ENCODE measurements at regions not wholly inside any gene's neighbourhood (a gene's known extent, or its start where the extent isn't known, plus 50 kb on each side); places are given as distances from the start of the nearest gene placed in this dataset.

DNA sequence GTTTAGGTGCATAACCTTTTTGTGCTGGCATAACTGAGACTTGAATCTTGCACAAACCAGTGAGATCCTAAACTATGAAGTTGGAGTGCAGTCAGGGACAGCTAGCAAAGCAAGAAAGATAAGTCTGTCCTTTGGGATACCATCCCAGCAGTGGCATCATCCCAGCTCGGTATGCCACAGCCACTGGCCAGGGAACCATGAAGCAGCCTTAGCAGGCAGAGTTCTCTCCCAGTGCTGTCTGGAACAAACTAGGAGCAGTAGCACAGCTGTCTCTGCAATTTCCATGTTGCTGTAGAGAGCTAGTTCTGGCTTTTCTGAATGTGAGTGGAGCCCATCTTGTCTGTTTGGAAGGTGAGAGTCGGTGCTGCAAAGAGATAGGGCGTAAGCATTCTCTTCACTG, 130.3 kb downstream of the DTWD1 start:
- DNase-seq = no peak

DNA sequence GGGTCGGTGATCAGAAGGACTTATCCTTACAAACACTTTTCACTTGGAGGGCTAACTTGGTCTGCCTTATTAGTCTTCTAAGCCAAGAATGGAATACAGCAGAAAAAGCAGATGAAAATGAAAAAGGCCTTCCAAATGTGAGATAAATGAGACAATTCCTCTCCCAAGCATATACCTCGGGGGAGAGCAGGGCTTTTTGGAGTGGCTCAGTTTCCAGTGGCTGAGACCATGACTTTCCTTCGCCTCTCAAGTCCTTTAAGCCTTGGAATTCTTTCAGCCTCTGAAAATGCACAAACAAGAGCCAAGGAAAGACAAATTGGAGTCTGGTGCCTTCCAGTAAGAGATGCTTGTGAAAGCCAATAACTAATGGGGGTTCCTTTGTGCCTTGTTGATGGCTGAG, 130.9 kb downstream of the DTWD1 start:
- DNase-seq = no peak

DNA sequence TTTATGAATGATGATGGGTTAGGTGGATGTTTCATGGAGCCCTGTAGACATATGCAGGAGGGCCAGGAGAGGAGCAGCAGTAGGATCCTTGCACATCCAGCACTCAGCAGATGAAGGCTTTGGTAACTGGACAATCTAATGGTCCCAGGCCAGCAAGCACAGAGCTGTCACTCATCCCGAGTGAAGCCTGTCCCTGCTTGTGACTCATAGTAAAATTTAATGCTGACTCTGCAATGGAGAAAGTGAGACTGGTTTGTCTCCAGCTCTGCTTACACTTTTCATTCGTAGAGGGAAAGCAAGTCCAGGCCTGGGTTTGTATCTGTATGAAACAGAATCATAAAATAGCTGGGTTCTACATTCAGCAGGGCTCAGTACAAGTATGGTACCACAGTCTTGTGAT, 131.7 kb downstream of the DTWD1 start:
- no peak for DNase-seq

DNA sequence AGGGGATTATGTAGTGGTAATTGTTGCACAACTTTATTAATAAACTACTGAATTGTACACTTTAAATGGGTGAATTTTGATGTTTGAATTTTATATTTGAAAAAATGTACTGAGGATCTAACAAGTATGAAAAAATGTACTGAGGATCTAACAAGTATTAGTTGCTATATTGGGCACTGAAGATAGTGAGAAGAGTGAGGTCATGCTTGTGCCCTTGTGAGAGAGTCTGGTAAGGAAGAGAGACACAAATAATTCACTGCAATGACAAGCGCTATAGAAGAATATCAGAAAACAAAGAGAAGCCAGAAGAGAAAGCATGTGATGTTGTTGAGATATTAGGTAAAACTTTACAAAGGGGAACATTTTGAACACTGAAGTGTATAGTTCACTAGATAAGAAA, 137.6 kb downstream of the DTWD1 start:
- DNase-seq = no peak

GRCh38 chr15:49758856-49759255, 138.0 kb downstream of the DTWD1 start:
- no peak for DNase-seq

DNA sequence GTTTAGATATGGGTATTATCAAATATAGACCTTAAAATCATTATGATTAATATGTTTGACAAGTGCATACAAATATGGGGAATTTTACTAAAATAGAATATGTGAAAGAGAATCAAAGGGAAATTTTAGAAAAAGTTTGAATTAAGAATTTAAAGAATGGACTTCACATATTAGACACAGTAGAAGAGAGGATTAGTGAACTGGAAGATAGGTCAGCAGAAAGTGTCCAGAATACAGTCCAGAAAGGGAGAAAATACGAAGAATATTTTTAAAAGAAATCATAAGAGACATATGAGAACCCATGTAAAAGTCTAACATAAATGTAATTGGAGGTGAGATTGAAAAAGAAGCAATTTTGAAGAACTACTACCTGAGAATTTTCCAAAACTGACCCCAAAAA, 139.9 kb downstream of the DTWD1 start:
- no peak for DNase-seq

- no peak for DNase-seq
Measured at GRCh38 chr15:49769225-49769624, 148.4 kb downstream of the DTWD1 start.

DNA sequence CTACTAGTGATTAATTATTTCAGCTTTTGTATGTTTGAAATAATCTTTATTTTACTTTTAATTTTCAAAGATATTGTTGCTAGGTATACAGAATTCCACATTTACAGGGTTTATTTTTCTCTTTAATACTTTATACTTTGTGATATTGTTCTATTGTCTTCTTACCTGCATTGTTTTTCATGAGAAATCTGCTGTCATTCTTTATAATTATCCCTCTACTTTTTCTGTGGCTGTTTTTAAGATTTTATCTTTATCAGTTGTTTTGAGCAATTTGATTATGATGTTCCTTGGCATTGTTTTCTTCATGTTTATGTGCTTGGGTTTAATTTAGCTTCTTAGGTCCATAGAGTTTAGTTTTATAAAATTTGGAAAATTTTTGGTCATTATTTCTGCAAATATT, 168.6 kb downstream of the DTWD1 start:
- DNase-seq = no peak

GRCh38 chr15:49793943-49794342, 173.1 kb downstream of the DTWD1 start:
- DNase-seq = no peak

GRCh38 chr15:49801796-49802195, 180.9 kb downstream of the DTWD1 start:
- DNase-seq = no peak
